ENCODE measurements at regions not wholly inside any gene's neighbourhood (a gene's known extent, or its start where the extent isn't known, plus 50 kb on each side); places are given as distances from the start of the nearest gene placed in this dataset.

- CTCF ChIA-PET, result no interaction called here
- BruUV-seq (replicated peaks), result no TSS peak
- peaks cover 37% of the 10 kb centered on the region for H3K27me3 Mint-ChIP-seq (ENCODE audit: unreplicated experiment)
- no peak overlapping the region for H3K4me3 Mint-ChIP-seq (ENCODE audit: low read depth, unreplicated experiment)
- H3K27ac Mint-ChIP-seq (ENCODE audit: unreplicated experiment), result no peak overlapping the region
- TF ChIP-seq CTCF (IDR thresholded peaks at IDR 0.05; ENCODE audit: unreplicated experiment), result no peak
- intact Hi-C loops (cut with micrococcal nuclease; ENCODE audit: unreplicated experiment), result loop anchor here (10.0 kb wide), 1 partner anchor 88 kb away; no protein-coding TSS in a partner anchor
- peaks cover 15% of the 10 kb centered on the region for H3K4me1 Mint-ChIP-seq (ENCODE audit: low read depth, unreplicated experiment)
- no peaks in the 10 kb centered on the region for H3K9me3 Mint-ChIP-seq (ENCODE audit: low read depth, unreplicated experiment)
- DNase-seq, result no peak
- no peaks in the 10 kb centered on the region for H3K36me3 Mint-ChIP-seq (ENCODE audit: insufficient read depth, unreplicated experiment)
These were observed 52.6 kb upstream of the DAPL1 start for GRCh38 chr2:158742536-158742935.

- H3K27me3 Mint-ChIP-seq (ENCODE audit: unreplicated experiment), result peaks cover 41% of the 10 kb centered on the region
- H3K36me3 Mint-ChIP-seq (ENCODE audit: insufficient read depth, unreplicated experiment), result no peaks in the 10 kb centered on the region
- TF ChIP-seq CTCF (IDR thresholded peaks at IDR 0.05; ENCODE audit: unreplicated experiment), result no peak
- no peaks in the 10 kb centered on the region for H3K9me3 Mint-ChIP-seq (ENCODE audit: low read depth, unreplicated experiment)
- no peak overlapping the region for H3K27ac Mint-ChIP-seq (ENCODE audit: unreplicated experiment)
- H3K4me1 Mint-ChIP-seq (ENCODE audit: low read depth, unreplicated experiment), result peaks cover 15% of the 10 kb centered on the region
- intact Hi-C loops (cut with micrococcal nuclease; ENCODE audit: unreplicated experiment), result loop anchor here (10.0 kb wide), 1 partner anchor 89 kb away; no protein-coding TSS in a partner anchor
- BruUV-seq (replicated peaks), result no TSS peak
- CTCF ChIA-PET, result no interaction called here
- H3K4me3 Mint-ChIP-seq (ENCODE audit: low read depth, unreplicated experiment), result no peak overlapping the region
- DNase-seq, result no peak
These were observed 51.7 kb upstream of the DAPL1 start for GRCh38 chr2:158743466-158743865.

DNA sequence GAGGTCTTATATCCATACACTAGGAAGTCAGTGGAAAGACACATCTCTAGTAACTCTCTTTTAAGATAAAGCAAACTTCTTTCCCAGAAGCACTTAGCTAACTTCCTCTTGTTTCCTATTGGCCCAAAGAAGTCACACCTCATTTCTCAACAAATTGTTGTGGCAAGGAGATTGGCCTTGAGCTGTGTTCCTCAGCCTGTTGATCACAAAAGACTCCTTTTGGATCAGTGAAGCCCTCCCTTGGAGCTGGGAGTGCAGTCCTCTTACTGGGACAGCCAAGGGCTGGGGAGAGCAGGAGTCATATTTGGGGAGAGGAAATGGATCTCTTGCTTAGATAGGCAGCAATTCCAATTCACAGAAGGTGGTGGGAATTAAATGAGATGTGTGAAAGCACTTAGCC is 51.2 kb upstream of the DAPL1 start:
- H3K4me1 Mint-ChIP-seq (ENCODE audit: low read depth, unreplicated experiment), result peaks cover 15% of the 10 kb centered on the region
- H3K9me3 Mint-ChIP-seq (ENCODE audit: low read depth, unreplicated experiment), result no peaks in the 10 kb centered on the region
- no peak overlapping the region for H3K4me3 Mint-ChIP-seq (ENCODE audit: low read depth, unreplicated experiment)
- BruUV-seq (replicated peaks), result no TSS peak
- peaks cover 45% of the 10 kb centered on the region for H3K27me3 Mint-ChIP-seq (ENCODE audit: unreplicated experiment)
- H3K27ac Mint-ChIP-seq (ENCODE audit: unreplicated experiment), result no peak overlapping the region
- TF ChIP-seq CTCF (IDR thresholded peaks at IDR 0.05; ENCODE audit: unreplicated experiment), result no peak
- no peak for DNase-seq
- CTCF ChIA-PET, result interaction anchor here (0.6 to 2.1 kb wide), 2 partner anchors 10 to 101 kb away, joined by 4 to 13 read pairs; no protein-coding TSS in a partner anchor
- intact Hi-C loops (cut with micrococcal nuclease; ENCODE audit: unreplicated experiment), result loop anchor here (2.0 to 10.0 kb wide), 2 partner anchors 89 to 565 kb away; no protein-coding TSS in a partner anchor
- no peaks in the 10 kb centered on the region for H3K36me3 Mint-ChIP-seq (ENCODE audit: insufficient read depth, unreplicated experiment)

GRCh38 chr2:158745067-158745865 is 49.9 kb upstream of the DAPL1 start:
- no TSS peak for BruUV-seq (replicated peaks)
- Mint-ChIP-seq H3K9me3 (ENCODE audit: low read depth, unreplicated experiment) (no peaks in the 10 kb centered on the region), H3K4me1 (ENCODE audit: low read depth, unreplicated experiment) (peaks cover 15% of the 10 kb centered on the region), H3K4me3 (ENCODE audit: low read depth, unreplicated experiment) (no peak overlapping the region), H3K27ac (ENCODE audit: unreplicated experiment) (no peak overlapping the region), H3K27me3 (ENCODE audit: unreplicated experiment) (peaks cover 59% of the 10 kb centered on the region), H3K36me3 (ENCODE audit: insufficient read depth, unreplicated experiment) (no peaks in the 10 kb centered on the region)
- DNase-seq, result peak; percentile 51
- peak; percentile 53 for TF ChIP-seq CTCF (IDR thresholded peaks at IDR 0.05; ENCODE audit: unreplicated experiment)
- CTCF ChIA-PET, result interaction anchor here (0.8 to 2.9 kb wide), 6 partner anchors 9 to 721 kb away, joined by 3 to 23 read pairs (median 12); no protein-coding TSS in a partner anchor
- intact Hi-C loops (cut with micrococcal nuclease; ENCODE audit: unreplicated experiment), result loop anchor here (2.0 to 10.0 kb wide), 3 partner anchors 90 to 566 kb away; no protein-coding TSS in a partner anchor

All from Calu3 (cell line).